ENCODE measurements at regions not wholly inside any gene's neighbourhood (a gene's known extent, or its start where the extent isn't known, plus 50 kb on each side); places are given as distances from the start of the nearest gene placed in this dataset.

DNA sequence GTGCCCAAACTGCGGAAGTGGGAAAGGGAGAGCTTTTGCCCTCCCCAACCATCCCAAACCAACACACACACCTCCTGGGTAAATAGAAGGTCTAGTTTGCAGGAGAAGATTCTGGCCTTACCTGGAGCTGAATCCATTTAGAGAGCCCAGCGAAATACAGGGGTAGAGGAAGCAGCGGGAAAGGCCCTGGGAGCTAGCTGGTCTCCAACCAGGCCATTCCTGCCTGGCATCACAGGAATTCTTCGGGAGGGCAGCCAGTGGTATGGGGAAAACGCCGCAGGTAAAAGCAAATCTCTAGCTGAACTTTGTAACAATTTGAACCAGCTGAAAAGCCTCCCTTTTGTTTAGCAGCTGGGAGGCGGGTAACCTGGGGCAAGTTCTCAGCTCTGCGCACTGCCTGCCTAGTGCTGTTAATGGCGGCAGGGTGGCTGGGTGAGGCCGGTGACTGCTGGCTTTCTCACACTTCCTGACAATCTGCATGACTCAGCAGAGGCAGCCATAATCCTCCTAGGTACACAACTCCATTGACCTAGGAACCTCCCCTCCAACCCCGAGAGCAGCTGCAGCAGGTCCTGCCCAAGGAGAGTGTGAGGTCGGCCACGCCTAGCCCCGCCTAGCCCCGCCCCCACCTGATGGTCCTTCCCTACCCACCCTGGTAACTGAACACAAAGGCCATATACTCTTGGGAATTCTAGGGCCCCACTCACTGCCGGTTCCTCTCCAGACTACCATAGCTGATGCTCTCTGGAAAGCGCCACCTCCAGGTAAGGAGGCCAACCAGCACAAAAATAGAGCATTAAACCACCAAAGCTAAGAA, 483.8 kb upstream of the REG3G start (continued):
- TF ChIP-seq ARID5B (CRISPR knock-in tag; IDR thresholded peaks at IDR 0.05), result peak; percentile 82
- no peak for TF ChIP-seq MLLT10 (CRISPR knock-in tag; IDR thresholded peaks at IDR 0.05)
- TF ChIP-seq RXRA (CRISPR knock-in tag; IDR thresholded peaks at IDR 0.05), result peak; percentile 74
- no peak; the same call in 1 of the 2 replicates for TF ChIP-seq JDP2 (CRISPR knock-in tag; IDR thresholded peaks at IDR 0.05; ENCODE audit: borderline replicate concordance)
- no peak for TF ChIP-seq ZNF17 (CRISPR knock-in tag; IDR thresholded peaks at IDR 0.05)
- TF ChIP-seq ZNF362 (CRISPR knock-in tag; IDR thresholded peaks at IDR 0.05; ENCODE audit: borderline replicate concordance), result no peak
- TF ChIP-seq, protein P1, sequence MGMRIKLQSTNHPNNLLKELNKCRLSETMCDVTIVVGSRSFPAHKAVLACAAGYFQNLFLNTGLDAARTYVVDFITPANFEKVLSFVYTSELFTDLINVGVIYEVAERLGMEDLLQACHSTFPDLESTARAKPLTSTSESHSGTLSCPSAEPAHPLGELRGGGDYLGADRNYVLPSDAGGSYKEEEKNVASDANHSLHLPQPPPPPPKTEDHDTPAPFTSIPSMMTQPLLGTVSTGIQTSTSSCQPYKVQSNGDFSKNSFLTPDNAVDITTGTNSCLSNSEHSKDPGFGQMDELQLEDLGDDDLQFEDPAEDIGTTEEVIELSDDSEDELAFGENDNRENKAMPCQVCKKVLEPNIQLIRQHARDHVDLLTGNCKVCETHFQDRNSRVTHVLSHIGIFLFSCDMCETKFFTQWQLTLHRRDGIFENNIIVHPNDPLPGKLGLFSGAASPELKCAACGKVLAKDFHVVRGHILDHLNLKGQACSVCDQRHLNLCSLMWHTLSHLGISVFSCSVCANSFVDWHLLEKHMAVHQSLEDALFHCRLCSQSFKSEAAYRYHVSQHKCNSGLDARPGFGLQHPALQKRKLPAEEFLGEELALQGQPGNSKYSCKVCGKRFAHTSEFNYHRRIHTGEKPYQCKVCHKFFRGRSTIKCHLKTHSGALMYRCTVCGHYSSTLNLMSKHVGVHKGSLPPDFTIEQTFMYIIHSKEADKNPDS (CRISPR knock-in tag; IDR thresholded peaks at IDR 0.05), result no peak
- peak; percentile 90 for TF ChIP-seq ARNT2 (CRISPR knock-in tag; IDR thresholded peaks at IDR 0.05; ENCODE audit: low read depth)
- TF ChIP-seq, protein P2, sequence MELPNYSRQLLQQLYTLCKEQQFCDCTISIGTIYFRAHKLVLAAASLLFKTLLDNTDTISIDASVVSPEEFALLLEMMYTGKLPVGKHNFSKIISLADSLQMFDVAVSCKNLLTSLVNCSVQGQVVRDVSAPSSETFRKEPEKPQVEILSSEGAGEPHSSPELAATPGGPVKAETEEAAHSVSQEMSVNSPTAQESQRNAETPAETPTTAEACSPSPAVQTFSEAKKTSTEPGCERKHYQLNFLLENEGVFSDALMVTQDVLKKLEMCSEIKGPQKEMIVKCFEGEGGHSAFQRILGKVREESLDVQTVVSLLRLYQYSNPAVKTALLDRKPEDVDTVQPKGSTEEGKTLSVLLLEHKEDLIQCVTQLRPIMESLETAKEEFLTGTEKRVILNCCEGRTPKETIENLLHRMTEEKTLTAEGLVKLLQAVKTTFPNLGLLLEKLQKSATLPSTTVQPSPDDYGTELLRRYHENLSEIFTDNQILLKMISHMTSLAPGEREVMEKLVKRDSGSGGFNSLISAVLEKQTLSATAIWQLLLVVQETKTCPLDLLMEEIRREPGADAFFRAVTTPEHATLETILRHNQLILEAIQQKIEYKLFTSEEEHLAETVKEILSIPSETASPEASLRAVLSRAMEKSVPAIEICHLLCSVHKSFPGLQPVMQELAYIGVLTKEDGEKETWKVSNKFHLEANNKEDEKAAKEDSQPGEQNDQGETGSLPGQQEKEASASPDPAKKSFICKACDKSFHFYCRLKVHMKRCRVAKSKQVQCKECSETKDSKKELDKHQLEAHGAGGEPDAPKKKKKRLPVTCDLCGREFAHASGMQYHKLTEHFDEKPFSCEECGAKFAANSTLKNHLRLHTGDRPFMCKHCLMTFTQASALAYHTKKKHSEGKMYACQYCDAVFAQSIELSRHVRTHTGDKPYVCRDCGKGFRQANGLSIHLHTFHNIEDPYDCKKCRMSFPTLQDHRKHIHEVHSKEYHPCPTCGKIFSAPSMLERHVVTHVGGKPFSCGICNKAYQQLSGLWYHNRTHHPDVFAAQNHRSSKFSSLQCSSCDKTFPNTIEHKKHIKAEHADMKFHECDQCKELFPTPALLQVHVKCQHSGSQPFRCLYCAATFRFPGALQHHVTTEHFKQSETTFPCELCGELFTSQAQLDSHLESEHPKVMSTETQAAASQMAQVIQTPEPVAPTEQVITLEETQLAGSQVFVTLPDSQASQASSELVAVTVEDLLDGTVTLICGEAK (IDR thresholded peaks at IDR 0.05), result no peak
- TF ChIP-seq, protein P2 (CRISPR knock-in tag; IDR thresholded peaks at IDR 0.05), result no peak; the same call in 1 of the 2 replicates
- peak; percentile 56; the same call in 1 of the 2 replicates for TF ChIP-seq IRX3 (CRISPR knock-in tag; IDR thresholded peaks at IDR 0.05; ENCODE audit: borderline replicate concordance, low read depth)
- TF ChIP-seq SRY (CRISPR knock-in tag; IDR thresholded peaks at IDR 0.05), result peak; percentile 91; the same call in 1 of the 2 replicates

All from HepG2 (cell line).